HepG2 (cell line): ENCODE measurements at regions not wholly inside any gene's neighbourhood (a gene's known extent, or its start where the extent isn't known, plus 50 kb on each side); places are given as distances from the start of the nearest gene placed in this dataset.

Source experiments
- ATAC-seq: fragments of 200-7000 bp; cut with Tn5 transposase; 3 replicates; pipeline ENCODE4 v1.9.1; 2020; ENCODE audit warnings: mild to moderate bottlenecking, moderate library complexity
- BruUV-seq: library from RNA; stranded (reverse); fragments of 400-500 nt; replicated peaks from 2 replicates; lab custom pipeline; 2021; lab: Mats Ljungman, UMichigan
- CTCF ChIA-PET: fragments of 300-600 bp; formaldehyde crosslinking; extraction: SDS; loops from one replicate; lab custom pipeline; 2021; ENCODE audit warnings: low total read pairs, inconsistent platforms, low intra/inter-chr PET ratio; lab: Yijun Ruan, JAX
- POLR2A ChIA-PET: fragments of 350-600 bp; sonication (Branson Sonifier 250); formaldehyde crosslinking; loops from one replicate; lab custom pipeline; 2020; ENCODE audit warnings: antibody characterized with exemption, inconsistent platforms; lab: Yijun Ruan, JAX
- DNase-seq: peaks from one replicate; pipeline ENCODE4 v3.0.0-alpha.2; 2015; ENCODE audit warnings: low spot score
- FAIRE-seq: peaks from 3 replicates; lab custom pipeline; 2011; peaks lifted over from hg19 to GRCh38; lab: Jason Lieb, UNC
- H2AFZ ChIP-seq: one replicate; pipeline ENCODE4 v1.6.1; 2011; ENCODE audit warnings: low read length, inconsistent platforms
- H3K27ac ChIP-seq: fragments of 300-600 bp; 3 replicates; pipeline ENCODE4 v1.8.0; 2011; ENCODE audit warnings: mixed run types, mild to moderate bottlenecking, mixed read lengths, low read length, inconsistent platforms; ENCODE audit not compliant: insufficient read depth; ENCODE audit errors: extremely low read length
- H3K27me3 ChIP-seq, 2 experiments: fragments of 200-600 bp in 1 of 2; 2 replicates in 1 of 2; 3 replicates in 1 of 2; pipeline versions ENCODE4 v1.6.0 to v1.8.0; 2011; ENCODE audit warnings: low read length in 2 of 2, mild to moderate bottlenecking in 2 of 2, moderate library complexity in 2 of 2, inconsistent platforms in 1 of 2; ENCODE audit not compliant: insufficient read depth in 2 of 2, control insufficient read depth in 1 of 2
- H3K36me3 ChIP-seq, 2 experiments: fragments of 200-600 bp in 1 of 2; replicated peaks in 1 of 2; 2 replicates in 1 of 2; 3 replicates in 1 of 2; pipeline versions ENCODE4 v1.5.1 to v1.8.0; 2011; ENCODE audit warnings: low read length in 2 of 2, inconsistent platforms in 1 of 2; ENCODE audit not compliant: insufficient read depth in 2 of 2, control insufficient read depth in 1 of 2
- H3K4me1 ChIP-seq: 2 replicates; pipeline ENCODE4 v1.5.1; 2012; ENCODE audit warnings: low read length, inconsistent platforms; ENCODE audit not compliant: insufficient read depth
- H3K4me2 ChIP-seq: 2 replicates; pipeline ENCODE4 v1.6.0; 2011; ENCODE audit warnings: low read depth, low read length, inconsistent platforms
- H3K4me3 ChIP-seq, 3 experiments: fragments of 200-600 bp in 1 of 3; sonication (generic), shearing (Covaris generic) in 1 of 3; replicated peaks in 1 of 3; 2 replicates each; pipeline ENCODE4 v1.5.1; 2011 to 2016; ENCODE audit warnings: low read length in 3 of 3, inconsistent platforms in 2 of 3, low read depth in 2 of 3, mild to moderate bottlenecking in 2 of 3, control low read depth in 1 of 3, mixed read lengths in 1 of 3; ENCODE audit not compliant: insufficient read depth in 1 of 3
- H3K79me2 ChIP-seq: one replicate; pipeline ENCODE4 v1.6.1; 2011; ENCODE audit warnings: low read length, inconsistent platforms; ENCODE audit not compliant: insufficient read depth
- H3K9ac ChIP-seq: 2 replicates; pipeline ENCODE4 v1.6.0; 2011; ENCODE audit warnings: mild to moderate bottlenecking, low read depth, low read length, inconsistent platforms; ENCODE audit not compliant: insufficient read depth
- H3K9me3 ChIP-seq: 2 replicates; pipeline ENCODE4 v1.5.1; 2012; ENCODE audit warnings: mild to moderate bottlenecking, low read length
- H4K20me1 ChIP-seq: 2 replicates; pipeline ENCODE4 v1.6.0; 2011; ENCODE audit warnings: inconsistent platforms, mild to moderate bottlenecking, low read length, moderate library complexity; ENCODE audit not compliant: insufficient read depth
- CCAR2 ChIP-seq: fragments of 200-400 bp; formaldehyde crosslinking; optimal IDR thresholded peaks from 2 replicates; pipeline ENCODE3; 2018; ENCODE audit warnings: low read depth, mild to moderate bottlenecking, low read length, moderate library complexity
- KLF11 ChIP-seq: IDR thresholded peaks from 2 replicates; pipeline ENCODE4 v1.6.1; 2016; ENCODE audit warnings: missing compliant biosample characterization
- MYPOP ChIP-seq: sonication (generic); formaldehyde crosslinking; IDR thresholded peaks from 2 replicates; pipeline ENCODE4 v1.8.1; 2023; ENCODE audit warnings: mild to moderate bottlenecking, moderate library complexity, missing genetic modification reagents
- NFE2 ChIP-seq: sonication (generic); formaldehyde crosslinking; IDR thresholded peaks from 2 replicates; pipeline ENCODE4 v1.4.0; 2020; ENCODE audit warnings: missing genetic modification reagents
- PBX2 ChIP-seq: IDR thresholded peaks from 2 replicates; pipeline ENCODE4 v1.6.1; 2016; ENCODE audit warnings: control low read depth
- SNAPC2 ChIP-seq: sonication (generic); formaldehyde crosslinking; IDR thresholded peaks from 2 replicates; pipeline ENCODE4 v1.8.1; 2022; ENCODE audit warnings: mild to moderate bottlenecking, missing genetic modification reagents
- SP2 ChIP-seq: sonication (generic); formaldehyde crosslinking; IDR thresholded peaks from 2 replicates; pipeline ENCODE4 v1.5.1; 2020; ENCODE audit warnings: mild to moderate bottlenecking, missing genetic modification reagents
- STAG1 ChIP-seq: sonication (generic); formaldehyde crosslinking; IDR thresholded peaks from 2 replicates; pipeline ENCODE4 v1.4.0; 2020; ENCODE audit warnings: missing genetic modification reagents
- ZBTB43 ChIP-seq: sonication (generic); formaldehyde crosslinking; conservative IDR thresholded peaks from 2 replicates; pipeline ENCODE4 v1.4.0; 2020; ENCODE audit warnings: missing genetic modification reagents
- WGBS: methylation state at CpG from one replicate; pipeline ENCODE4 v1.1.6; 2017; ENCODE audit warnings: low lambda C conversion rate; 5-methylcytosine and 5-hydroxymethylcytosine counted together
- in situ Hi-C: cut with HindIII; loops from 2 replicates; pipeline ENCODE4 v1.10.0; 2017; ENCODE audit warnings: low pct_unique_long_range_greater_than_20kb; ENCODE audit not compliant: extremely low pct_ligation_motif_present
- intact Hi-C: fragments of 100-400 bp; cut with micrococcal nuclease; formaldehyde crosslinking; loops from one replicate; pipeline ENCODE4 v1.10.0; 2022; ENCODE audit not compliant: unreplicated experiment
- TF ChIP-seq, protein P1 (sequence below): sonication (generic); formaldehyde crosslinking; IDR thresholded peaks from 2 replicates; pipeline ENCODE4 v1.5.1; 2020; ENCODE audit warnings: missing genetic modification reagents, mild to moderate bottlenecking, borderline replicate concordance
- TF ChIP-seq, protein P2 (sequence below): sonication (generic); formaldehyde crosslinking; IDR thresholded peaks from 2 replicates; pipeline ENCODE4 v1.9.0; 2021; ENCODE audit warnings: mild to moderate bottlenecking, missing genetic modification reagents

GRCh38 chr5:113809626-113810025 is 296.1 kb downstream of the YTHDC2 start:
- DNase-seq (no peak), ATAC-seq (no peak), FAIRE-seq (no peak)
- no peaks in the 10 kb centered on the region for H3K9me3 ChIP-seq
- no peak overlapping the region for H3K4me3 ChIP-seq
- CTCF ChIA-PET: no interaction called here
- no peaks in the 10 kb centered on the region for H3K79me2 ChIP-seq
- no peak overlapping the region for H3K4me2 ChIP-seq
- H2AFZ ChIP-seq: no peak overlapping the region
- H3K27ac ChIP-seq: no peak overlapping the region
- H3K36me3 ChIP-seq: no peaks in the 10 kb centered on the region
- in situ Hi-C loops (no loop called here), intact Hi-C loops (no loop called here)
- H3K9ac ChIP-seq: no peak overlapping the region
- H3K4me1 ChIP-seq: no peaks in the 10 kb centered on the region
- no TSS peak for BruUV-seq
- no peaks in the 10 kb centered on the region; a peak in 1 of 5 replicates for H3K27me3 ChIP-seq
- TF ChIP-seq ZBTB43: no peak
- TF ChIP-seq STAG1 (CRISPR knock-in tag): no peak
- no peak for TF ChIP-seq SP2 (CRISPR knock-in tag)
- TF ChIP-seq, protein P1, sequence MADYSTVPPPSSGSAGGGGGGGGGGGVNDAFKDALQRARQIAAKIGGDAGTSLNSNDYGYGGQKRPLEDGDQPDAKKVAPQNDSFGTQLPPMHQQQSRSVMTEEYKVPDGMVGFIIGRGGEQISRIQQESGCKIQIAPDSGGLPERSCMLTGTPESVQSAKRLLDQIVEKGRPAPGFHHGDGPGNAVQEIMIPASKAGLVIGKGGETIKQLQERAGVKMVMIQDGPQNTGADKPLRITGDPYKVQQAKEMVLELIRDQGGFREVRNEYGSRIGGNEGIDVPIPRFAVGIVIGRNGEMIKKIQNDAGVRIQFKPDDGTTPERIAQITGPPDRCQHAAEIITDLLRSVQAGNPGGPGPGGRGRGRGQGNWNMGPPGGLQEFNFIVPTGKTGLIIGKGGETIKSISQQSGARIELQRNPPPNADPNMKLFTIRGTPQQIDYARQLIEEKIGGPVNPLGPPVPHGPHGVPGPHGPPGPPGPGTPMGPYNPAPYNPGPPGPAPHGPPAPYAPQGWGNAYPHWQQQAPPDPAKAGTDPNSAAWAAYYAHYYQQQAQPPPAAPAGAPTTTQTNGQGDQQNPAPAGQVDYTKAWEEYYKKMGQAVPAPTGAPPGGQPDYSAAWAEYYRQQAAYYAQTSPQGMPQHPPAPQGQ (CRISPR knock-in tag): no peak
- TF ChIP-seq CCAR2: no peak
- TF ChIP-seq, protein P2, sequence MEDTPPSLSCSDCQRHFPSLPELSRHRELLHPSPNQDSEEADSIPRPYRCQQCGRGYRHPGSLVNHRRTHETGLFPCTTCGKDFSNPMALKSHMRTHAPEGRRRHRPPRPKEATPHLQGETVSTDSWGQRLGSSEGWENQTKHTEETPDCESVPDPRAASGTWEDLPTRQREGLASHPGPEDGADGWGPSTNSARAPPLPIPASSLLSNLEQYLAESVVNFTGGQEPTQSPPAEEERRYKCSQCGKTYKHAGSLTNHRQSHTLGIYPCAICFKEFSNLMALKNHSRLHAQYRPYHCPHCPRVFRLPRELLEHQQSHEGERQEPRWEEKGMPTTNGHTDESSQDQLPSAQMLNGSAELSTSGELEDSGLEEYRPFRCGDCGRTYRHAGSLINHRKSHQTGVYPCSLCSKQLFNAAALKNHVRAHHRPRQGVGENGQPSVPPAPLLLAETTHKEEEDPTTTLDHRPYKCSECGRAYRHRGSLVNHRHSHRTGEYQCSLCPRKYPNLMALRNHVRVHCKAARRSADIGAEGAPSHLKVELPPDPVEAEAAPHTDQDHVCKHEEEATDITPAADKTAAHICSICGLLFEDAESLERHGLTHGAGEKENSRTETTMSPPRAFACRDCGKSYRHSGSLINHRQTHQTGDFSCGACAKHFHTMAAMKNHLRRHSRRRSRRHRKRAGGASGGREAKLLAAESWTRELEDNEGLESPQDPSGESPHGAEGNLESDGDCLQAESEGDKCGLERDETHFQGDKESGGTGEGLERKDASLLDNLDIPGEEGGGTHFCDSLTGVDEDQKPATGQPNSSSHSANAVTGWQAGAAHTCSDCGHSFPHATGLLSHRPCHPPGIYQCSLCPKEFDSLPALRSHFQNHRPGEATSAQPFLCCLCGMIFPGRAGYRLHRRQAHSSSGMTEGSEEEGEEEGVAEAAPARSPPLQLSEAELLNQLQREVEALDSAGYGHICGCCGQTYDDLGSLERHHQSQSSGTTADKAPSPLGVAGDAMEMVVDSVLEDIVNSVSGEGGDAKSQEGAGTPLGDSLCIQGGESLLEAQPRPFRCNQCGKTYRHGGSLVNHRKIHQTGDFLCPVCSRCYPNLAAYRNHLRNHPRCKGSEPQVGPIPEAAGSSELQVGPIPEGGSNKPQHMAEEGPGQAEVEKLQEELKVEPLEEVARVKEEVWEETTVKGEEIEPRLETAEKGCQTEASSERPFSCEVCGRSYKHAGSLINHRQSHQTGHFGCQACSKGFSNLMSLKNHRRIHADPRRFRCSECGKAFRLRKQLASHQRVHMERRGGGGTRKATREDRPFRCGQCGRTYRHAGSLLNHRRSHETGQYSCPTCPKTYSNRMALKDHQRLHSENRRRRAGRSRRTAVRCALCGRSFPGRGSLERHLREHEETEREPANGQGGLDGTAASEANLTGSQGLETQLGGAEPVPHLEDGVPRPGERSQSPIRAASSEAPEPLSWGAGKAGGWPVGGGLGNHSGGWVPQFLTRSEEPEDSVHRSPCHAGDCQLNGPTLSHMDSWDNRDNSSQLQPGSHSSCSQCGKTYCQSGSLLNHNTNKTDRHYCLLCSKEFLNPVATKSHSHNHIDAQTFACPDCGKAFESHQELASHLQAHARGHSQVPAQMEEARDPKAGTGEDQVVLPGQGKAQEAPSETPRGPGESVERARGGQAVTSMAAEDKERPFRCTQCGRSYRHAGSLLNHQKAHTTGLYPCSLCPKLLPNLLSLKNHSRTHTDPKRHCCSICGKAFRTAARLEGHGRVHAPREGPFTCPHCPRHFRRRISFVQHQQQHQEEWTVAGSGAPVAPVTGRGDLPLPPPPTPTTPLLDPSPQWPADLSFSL (CRISPR knock-in tag): no peak
- TF ChIP-seq MYPOP (CRISPR knock-in tag): no peak
- no peak for TF ChIP-seq PBX2 (CRISPR knock-in tag)
- no peak for TF ChIP-seq SNAPC2
- no peak for TF ChIP-seq KLF11 (CRISPR knock-in tag)
- TF ChIP-seq NFE2 (CRISPR knock-in tag): no peak
- WGBS: 0% methylated on average over 2 of the region's 2 CpGs
- POLR2A ChIA-PET: no interaction called here
- no peaks in the 10 kb centered on the region; the same call in 1 of the 2 replicates for H4K20me1 ChIP-seq
